Activated B cell treated with CpG ODN at 0.5 μM for 24 hours (primary cell): ENCODE measurements at regions not wholly inside any gene's neighbourhood (a gene's known extent, or its start where the extent isn't known, plus 50 kb on each side); places are given as distances from the start of the nearest gene placed in this dataset.
"Not testable (repeated sequence)": the region's sequence is repeated elsewhere in the genome, so short reads cannot be mapped to it uniquely, and the experiment has no call there.

Experiments used
- ATAC-seq: fragments of 200-7000 bp; cut with Tn5 transposase; one replicate; pipeline ENCODE4 v1.10.0; 2021; ENCODE audit warnings: low read depth, mild to moderate bottlenecking, moderate library complexity
- CTCF ChIA-PET: fragments of 350-600 bp; sonication (Branson Sonifier 250); formaldehyde crosslinking; loops from one replicate; lab custom pipeline; 2021; ENCODE audit warnings: antibody characterized with exemption; lab: Charles Lee
- POLR2A ChIA-PET: fragments of 350-600 bp; sonication (Branson Sonifier 250); formaldehyde crosslinking; loops from one replicate; lab custom pipeline; 2021; ENCODE audit warnings: antibody characterized with exemption; lab: Charles Lee
- DNase-seq: peaks from one replicate; pipeline ENCODE4 v3.0.0; 2022
- H3K27ac Mint-ChIP-seq: one replicate; pipeline ENCODE4 v1.8.0; 2020; ENCODE audit warnings: mixed read lengths
- H3K27me3 Mint-ChIP-seq: one replicate; pipeline ENCODE4 v1.8.0; 2021; ENCODE audit warnings: mixed read lengths
- H3K36me3 Mint-ChIP-seq: one replicate; pipeline ENCODE4 v1.8.0; 2021; ENCODE audit warnings: low read depth, mixed read lengths
- H3K4me1 Mint-ChIP-seq: one replicate; pipeline ENCODE4 v1.8.0; 2021; ENCODE audit warnings: mixed read lengths
- H3K4me3 Mint-ChIP-seq: one replicate; pipeline ENCODE4 v1.8.0; 2020; ENCODE audit warnings: mild to moderate bottlenecking, mixed read lengths
- H3K9me3 Mint-ChIP-seq: one replicate; pipeline ENCODE4 v1.8.0; 2020; ENCODE audit warnings: mixed read lengths
- CTCF ChIP-seq: fragments of 200-600 bp; IDR thresholded peaks from one replicate; pipeline ENCODE4 v1.8.0; 2022; ENCODE audit warnings: antibody characterized with exemption, mild to moderate bottlenecking
- intact Hi-C: fragments of 100-400 bp; cut with micrococcal nuclease; formaldehyde crosslinking; loops from one replicate; pipeline ENCODE4 v1.15.1; 2024

- H3K9me3 Mint-ChIP-seq = no peaks in the 10 kb centered on the region
- no peak overlapping the region for H3K4me3 Mint-ChIP-seq
- H3K27me3 Mint-ChIP-seq = no peaks in the 10 kb centered on the region
- DNase-seq (no peak), ATAC-seq (no peak)
- ChIA-PET POLR2A (no interaction called here), CTCF (interaction anchor here (1.2 kb wide), 1 partner anchor 77 kb away, joined by 3 read pairs; no protein-coding TSS in a partner anchor)
- no peak overlapping the region for H3K27ac Mint-ChIP-seq
- H3K36me3 Mint-ChIP-seq = no peaks in the 10 kb centered on the region
- no peak for TF ChIP-seq CTCF
- H3K4me1 Mint-ChIP-seq = no peaks in the 10 kb centered on the region
- intact Hi-C loops = no loop called here
Observed at GRCh38 chr5:148880197-148880596, 53.8 kb downstream of the ADRB2 start.

- Mint-ChIP-seq H3K27me3 (no peaks in the 10 kb centered on the region), H3K4me1 (no peaks in the 10 kb centered on the region), H3K36me3 (no peaks in the 10 kb centered on the region), H3K4me3 (no peak overlapping the region), H3K27ac (no peak overlapping the region), H3K9me3 (no peaks in the 10 kb centered on the region)
- intact Hi-C loops = no loop called here
- TF ChIP-seq CTCF = no peak
- CTCF ChIA-PET = interaction anchor here (1.2 kb wide), 1 partner anchor 77 kb away, joined by 3 read pairs; no protein-coding TSS in a partner anchor
- POLR2A ChIA-PET = no interaction called here
- no peak for DNase-seq
- ATAC-seq = no peak
Observed at GRCh38 chr5:148880696-148881095, 54.3 kb downstream of the ADRB2 start.

GRCh38 chr5:148882332-148882731 lies 55.9 kb downstream of the ADRB2 start:
- Mint-ChIP-seq H3K36me3 (no peaks in the 10 kb centered on the region), H3K4me1 (no peaks in the 10 kb centered on the region), H3K9me3 (no peaks in the 10 kb centered on the region), H3K27me3 (no peaks in the 10 kb centered on the region), H3K4me3 (no peak overlapping the region), H3K27ac (no peak overlapping the region)
- ChIA-PET POLR2A (no interaction called here), CTCF (no interaction called here)
- ATAC-seq = no peak
- no peak for DNase-seq
- no peak for TF ChIP-seq CTCF
- intact Hi-C loops = no loop called here

GRCh38 chr5:148884339-148885020 lies 58.1 kb downstream of the ADRB2 start:
- Mint-ChIP-seq H3K4me3 (no peak overlapping the region), H3K9me3 (no peaks in the 10 kb centered on the region), H3K36me3 (no peaks in the 10 kb centered on the region), H3K27ac (no peak overlapping the region), H3K27me3 (peaks cover 2% of the 10 kb centered on the region), H3K4me1 (no peaks in the 10 kb centered on the region)
- DNase-seq (no peak), ATAC-seq (no peak)
- intact Hi-C loops = no loop called here
- TF ChIP-seq CTCF = no peak
- POLR2A ChIA-PET = interaction anchor here (0.6 kb wide), 1 partner anchor 24 kb away, joined by 3 read pairs; no protein-coding TSS in a partner anchor
- CTCF ChIA-PET = interaction anchor here (1.1 kb wide), 1 partner anchor 73 kb away, joined by 3 read pairs; no protein-coding TSS in a partner anchor

- intact Hi-C loops = no loop called here
- ATAC-seq = no peak
- Mint-ChIP-seq H3K9me3 (peaks cover 7% of the 10 kb centered on the region), H3K36me3 (no peaks in the 10 kb centered on the region), H3K4me1 (no peaks in the 10 kb centered on the region), H3K4me3 (no peak overlapping the region), H3K27ac (no peak overlapping the region), H3K27me3 (peaks cover 14% of the 10 kb centered on the region)
- ChIA-PET CTCF (no interaction called here), POLR2A (no interaction called here)
- TF ChIP-seq CTCF = no peak
- no peak for DNase-seq
Observed at GRCh38 chr5:148887123-148887881, 60.9 kb downstream of the ADRB2 start.

GRCh38 chr5:148889936-148890335 lies 63.5 kb downstream of the ADRB2 start:
- CTCF ChIA-PET, intact Hi-C loops, DNase-seq, H3K4me1 Mint-ChIP-seq, H3K36me3 Mint-ChIP-seq, H3K4me3 Mint-ChIP-seq, ATAC-seq, POLR2A ChIA-PET, H3K27ac Mint-ChIP-seq: not testable (repeated sequence)
- Mint-ChIP-seq H3K9me3 (peaks cover 14% of the 10 kb centered on the region), H3K27me3 (peaks cover 14% of the 10 kb centered on the region)

- ATAC-seq, H3K4me3 Mint-ChIP-seq, DNase-seq, H3K27ac Mint-ChIP-seq, intact Hi-C loops, H3K27me3 Mint-ChIP-seq, CTCF ChIA-PET, H3K36me3 Mint-ChIP-seq, H3K4me1 Mint-ChIP-seq, POLR2A ChIA-PET: not testable (repeated sequence)
- H3K9me3 Mint-ChIP-seq = peaks cover 13% of the 10 kb centered on the region
Observed at GRCh38 chr5:148895441-148895840, 69.0 kb downstream of the ADRB2 start.
